ENCODE measurements at regions not wholly inside any gene's neighbourhood (a gene's known extent, or its start where the extent isn't known, plus 50 kb on each side); places are given as distances from the start of the nearest gene placed in this dataset.
A peak's percentile ranks its signal among the peaks of the same experiment; 100 is the strongest.

GRCh38 chr16:85261657-85262557, 149.6 kb upstream of the CIBAR2 start:
- peak overlapping the region; percentile 38 for H3K27ac ChIP-seq (ENCODE audit: low read depth, low read length)
- Mint-ChIP-seq H3K36me3 (ENCODE audit: low read depth) (no peaks in the 10 kb centered on the region), H3K27me3 (ENCODE audit: insufficient read depth) (no peaks in the 10 kb centered on the region), H3K27ac (no peak overlapping the region), H3K9me3 (no peaks in the 10 kb centered on the region), H3K4me3 (no peak overlapping the region), H3K4me1 (peaks cover 2% of the 10 kb centered on the region)
- H3K36me3 ChIP-seq (ENCODE audit: control insufficient read depth, insufficient read depth, low read length), result no peaks in the 10 kb centered on the region
- H3K9ac ChIP-seq (ENCODE audit: extremely low read depth, low read length, poor library complexity, severe bottlenecking), result no peak overlapping the region
- TF ChIP-seq, protein P1, sequence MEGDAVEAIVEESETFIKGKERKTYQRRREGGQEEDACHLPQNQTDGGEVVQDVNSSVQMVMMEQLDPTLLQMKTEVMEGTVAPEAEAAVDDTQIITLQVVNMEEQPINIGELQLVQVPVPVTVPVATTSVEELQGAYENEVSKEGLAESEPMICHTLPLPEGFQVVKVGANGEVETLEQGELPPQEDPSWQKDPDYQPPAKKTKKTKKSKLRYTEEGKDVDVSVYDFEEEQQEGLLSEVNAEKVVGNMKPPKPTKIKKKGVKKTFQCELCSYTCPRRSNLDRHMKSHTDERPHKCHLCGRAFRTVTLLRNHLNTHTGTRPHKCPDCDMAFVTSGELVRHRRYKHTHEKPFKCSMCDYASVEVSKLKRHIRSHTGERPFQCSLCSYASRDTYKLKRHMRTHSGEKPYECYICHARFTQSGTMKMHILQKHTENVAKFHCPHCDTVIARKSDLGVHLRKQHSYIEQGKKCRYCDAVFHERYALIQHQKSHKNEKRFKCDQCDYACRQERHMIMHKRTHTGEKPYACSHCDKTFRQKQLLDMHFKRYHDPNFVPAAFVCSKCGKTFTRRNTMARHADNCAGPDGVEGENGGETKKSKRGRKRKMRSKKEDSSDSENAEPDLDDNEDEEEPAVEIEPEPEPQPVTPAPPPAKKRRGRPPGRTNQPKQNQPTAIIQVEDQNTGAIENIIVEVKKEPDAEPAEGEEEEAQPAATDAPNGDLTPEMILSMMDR (conservative IDR thresholded peaks at IDR 0.05), result no peak
- no peaks in the 10 kb centered on the region for H3K9me3 ChIP-seq (ENCODE audit: control insufficient read depth, low read length)
- WGBS, 2 experiments (ENCODE audit: insufficient coverage in 1 of 2, insufficient read length in 1 of 2), result 84 to 89% methylated on average over 22 to 27 of the region's 27 CpGs
- no peaks in the 10 kb centered on the region for H3K27me3 ChIP-seq (ENCODE audit: control insufficient read depth, insufficient read depth, low read length, poor library complexity, severe bottlenecking)
- H3K4me3 ChIP-seq (ENCODE audit: low read length), result no peak overlapping the region
- no peaks in the 10 kb centered on the region for H3K4me1 ChIP-seq (ENCODE audit: control insufficient read depth, insufficient read depth, low read length)
- no peak for DNase-seq

- H3K9ac ChIP-seq (ENCODE audit: extremely low read depth, low read length, poor library complexity, severe bottlenecking), result no peak overlapping the region
- H3K4me1 ChIP-seq (ENCODE audit: control insufficient read depth, insufficient read depth, low read length), result no peaks in the 10 kb centered on the region
- no peak overlapping the region for H3K4me3 Mint-ChIP-seq
- DNase-seq, result no peak
- peaks cover 2% of the 10 kb centered on the region for H3K4me1 Mint-ChIP-seq
- WGBS, 2 experiments (ENCODE audit: insufficient coverage in 1 of 2, insufficient read length in 1 of 2), result 88 to 92% methylated on average over 22 of the region's 22 CpGs
- H3K27me3 Mint-ChIP-seq (ENCODE audit: insufficient read depth), result no peaks in the 10 kb centered on the region
- no peaks in the 10 kb centered on the region for H3K36me3 Mint-ChIP-seq (ENCODE audit: low read depth)
- H3K27me3 ChIP-seq (ENCODE audit: control insufficient read depth, insufficient read depth, low read length, poor library complexity, severe bottlenecking), result no peaks in the 10 kb centered on the region
- H3K36me3 ChIP-seq (ENCODE audit: control insufficient read depth, insufficient read depth, low read length), result no peaks in the 10 kb centered on the region
- H3K4me3 ChIP-seq (ENCODE audit: low read length), result no peak overlapping the region
- no peak overlapping the region for H3K27ac Mint-ChIP-seq
- H3K27ac ChIP-seq (ENCODE audit: low read depth, low read length), result no peak overlapping the region
- no peaks in the 10 kb centered on the region for H3K9me3 Mint-ChIP-seq
- TF ChIP-seq, protein P1 (conservative IDR thresholded peaks at IDR 0.05), result no peak
- H3K9me3 ChIP-seq (ENCODE audit: control insufficient read depth, low read length), result no peaks in the 10 kb centered on the region
These were observed 150.4 kb upstream of the CIBAR2 start for GRCh38 chr16:85262558-85263238.

GRCh38 chr16:85263239-85263585, 150.9 kb upstream of the CIBAR2 start:
- no peak for DNase-seq
- Histone ChIP-seq H3K4me1 (ENCODE audit: control insufficient read depth, insufficient read depth, low read length) (no peaks in the 10 kb centered on the region), H3K9ac (ENCODE audit: extremely low read depth, low read length, poor library complexity, severe bottlenecking) (no peak overlapping the region), H3K36me3 (ENCODE audit: control insufficient read depth, insufficient read depth, low read length) (no peaks in the 10 kb centered on the region), H3K27ac (ENCODE audit: low read depth, low read length) (no peak overlapping the region), H3K4me3 (ENCODE audit: low read length) (no peak overlapping the region), H3K9me3 (ENCODE audit: control insufficient read depth, low read length) (no peaks in the 10 kb centered on the region), H3K27me3 (ENCODE audit: control insufficient read depth, insufficient read depth, low read length, poor library complexity, severe bottlenecking) (no peaks in the 10 kb centered on the region)
- no peaks in the 10 kb centered on the region for H3K27me3 Mint-ChIP-seq (ENCODE audit: insufficient read depth)
- H3K27ac Mint-ChIP-seq, result no peak overlapping the region
- no peaks in the 10 kb centered on the region for H3K36me3 Mint-ChIP-seq (ENCODE audit: low read depth)
- WGBS, 2 experiments (ENCODE audit: insufficient coverage in 1 of 2, insufficient read length in 1 of 2), result 86 to 91% methylated on average over 6 of the region's 6 CpGs
- no peaks in the 10 kb centered on the region for H3K9me3 Mint-ChIP-seq
- TF ChIP-seq, protein P1 (conservative IDR thresholded peaks at IDR 0.05), result no peak
- no peak overlapping the region for H3K4me3 Mint-ChIP-seq
- H3K4me1 Mint-ChIP-seq, result peaks cover 2% of the 10 kb centered on the region

All from endodermal cell (in vitro differentiated cells).